SJCRH30 (cell line): ENCODE measurements at regions not wholly inside any gene's neighbourhood (a gene's known extent, or its start where the extent isn't known, plus 50 kb on each side); places are given as distances from the start of the nearest gene placed in this dataset.
A peak's percentile ranks its signal among the peaks of the same experiment; 100 is the strongest.

Experiments
- DNase-seq, 2 experiments: peaks; one replicate each; pipeline ENCODE4 v3.0.0-alpha.2; 2015 to 2020
- H3K27ac ChIP-seq: fragments of 250-450 bp; sonication (Bioruptor Pico); 2 replicates; pipeline ENCODE4 v1.5.1; 2020; ENCODE audit warnings: mild to moderate bottlenecking, moderate library complexity
- H3K27me3 ChIP-seq: fragments of 250-450 bp; sonication (Bioruptor Pico); 2 replicates; pipeline ENCODE4 v1.5.1; 2020; ENCODE audit warnings: mild to moderate bottlenecking, moderate library complexity
- H3K36me3 ChIP-seq: fragments of 250-450 bp; sonication (Bioruptor Pico); 2 replicates; pipeline ENCODE4 v1.5.1; 2020; ENCODE audit warnings: mild to moderate bottlenecking, moderate library complexity
- H3K4me1 ChIP-seq: fragments of 250-450 bp; sonication (Bioruptor Pico); 2 replicates; pipeline ENCODE4 v1.5.1; 2020; ENCODE audit warnings: mild to moderate bottlenecking, moderate library complexity
- H3K4me3 ChIP-seq: fragments of 250-450 bp; sonication (Bioruptor Pico); 2 replicates; pipeline ENCODE4 v1.5.1; 2020; ENCODE audit warnings: mild to moderate bottlenecking, moderate library complexity
- H3K9me3 ChIP-seq: fragments of 250-450 bp; sonication (Bioruptor Pico); replicated peaks from 2 replicates; pipeline ENCODE4 v1.5.1; 2020; ENCODE audit warnings: mild to moderate bottlenecking, moderate library complexity

GRCh38 chr9:80867731-80868130, 821.6 kb downstream of the TLE1 start:
- H3K36me3 ChIP-seq: no peaks in the 10 kb centered on the region; the same call in 1 of the 2 replicates
- no peaks in the 10 kb centered on the region for H3K4me1 ChIP-seq
- no peak for DNase-seq
- H3K27ac ChIP-seq: no peak overlapping the region
- H3K4me3 ChIP-seq: no peak overlapping the region
- peaks cover 9% of the 10 kb centered on the region; the same call in 1 of the 2 replicates for H3K9me3 ChIP-seq
- H3K27me3 ChIP-seq: no peaks in the 10 kb centered on the region

GRCh38 chr9:80866576-80867227, 822.6 kb downstream of the TLE1 start:
- Histone ChIP-seq H3K27ac (no peak overlapping the region), H3K36me3 (no peaks in the 10 kb centered on the region; the same call in 1 of the 2 replicates), H3K4me1 (no peaks in the 10 kb centered on the region), H3K9me3 (peaks cover 9% of the 10 kb centered on the region; the same call in 1 of the 2 replicates), H3K27me3 (no peaks in the 10 kb centered on the region), H3K4me3 (no peak overlapping the region)
- DNase-seq: no peak

DNA sequence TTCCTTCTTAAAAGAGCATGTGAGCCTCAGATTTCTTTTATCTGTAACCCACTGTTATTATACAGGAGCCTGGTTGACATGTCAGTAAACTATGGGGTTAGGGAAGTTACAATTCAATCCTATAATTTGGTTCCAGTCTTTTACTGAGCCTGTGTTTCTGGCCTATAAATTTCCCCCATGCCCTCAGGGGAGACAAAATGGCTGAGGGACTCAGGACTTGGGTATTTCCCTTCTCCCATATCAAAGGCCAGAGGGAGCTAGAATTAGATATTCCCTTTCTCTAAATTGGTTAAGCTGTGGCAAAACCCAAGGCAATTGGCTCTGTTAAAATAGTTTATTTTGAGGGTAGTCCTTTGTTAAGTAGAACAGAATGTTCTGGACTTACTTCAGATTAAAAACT, 823.2 kb downstream of the TLE1 start:
- no peak for DNase-seq
- no peaks in the 10 kb centered on the region for H3K4me1 ChIP-seq
- peaks cover 9% of the 10 kb centered on the region; the same call in 1 of the 2 replicates for H3K9me3 ChIP-seq
- H3K27ac ChIP-seq: no peak overlapping the region
- H3K36me3 ChIP-seq: no peaks in the 10 kb centered on the region; the same call in 1 of the 2 replicates
- H3K4me3 ChIP-seq: no peak overlapping the region
- no peaks in the 10 kb centered on the region for H3K27me3 ChIP-seq

GRCh38 chr9:80843028-80843427, 846.3 kb downstream of the TLE1 start:
- Histone ChIP-seq H3K4me3 (no peak overlapping the region), H3K27me3 (no peaks in the 10 kb centered on the region), H3K36me3 (no peaks in the 10 kb centered on the region), H3K9me3 (0 out of 2 replicates have a peak, but pooled peaks cover 4% of the 10 kb centered on the region), H3K27ac (no peak overlapping the region), H3K4me1 (no peaks in the 10 kb centered on the region)
- no peak for DNase-seq

GRCh38 chr9:80842389-80842788, 847.0 kb downstream of the TLE1 start:
- H3K27ac ChIP-seq: no peak overlapping the region
- no peaks in the 10 kb centered on the region for H3K4me1 ChIP-seq
- no peaks in the 10 kb centered on the region for H3K27me3 ChIP-seq
- no peak for DNase-seq
- H3K9me3 ChIP-seq: 0 out of 2 replicates have a peak, but pooled peaks cover 4% of the 10 kb centered on the region
- H3K36me3 ChIP-seq: no peaks in the 10 kb centered on the region
- no peak overlapping the region for H3K4me3 ChIP-seq

GRCh38 chr9:80841888-80842287, 847.5 kb downstream of the TLE1 start:
- Histone ChIP-seq H3K36me3 (no peaks in the 10 kb centered on the region), H3K4me1 (no peaks in the 10 kb centered on the region), H3K27ac (no peak overlapping the region), H3K4me3 (no peak overlapping the region), H3K27me3 (no peaks in the 10 kb centered on the region), H3K9me3 (0 out of 2 replicates have a peak, but pooled peaks cover 4% of the 10 kb centered on the region)
- no peak for DNase-seq

DNA sequence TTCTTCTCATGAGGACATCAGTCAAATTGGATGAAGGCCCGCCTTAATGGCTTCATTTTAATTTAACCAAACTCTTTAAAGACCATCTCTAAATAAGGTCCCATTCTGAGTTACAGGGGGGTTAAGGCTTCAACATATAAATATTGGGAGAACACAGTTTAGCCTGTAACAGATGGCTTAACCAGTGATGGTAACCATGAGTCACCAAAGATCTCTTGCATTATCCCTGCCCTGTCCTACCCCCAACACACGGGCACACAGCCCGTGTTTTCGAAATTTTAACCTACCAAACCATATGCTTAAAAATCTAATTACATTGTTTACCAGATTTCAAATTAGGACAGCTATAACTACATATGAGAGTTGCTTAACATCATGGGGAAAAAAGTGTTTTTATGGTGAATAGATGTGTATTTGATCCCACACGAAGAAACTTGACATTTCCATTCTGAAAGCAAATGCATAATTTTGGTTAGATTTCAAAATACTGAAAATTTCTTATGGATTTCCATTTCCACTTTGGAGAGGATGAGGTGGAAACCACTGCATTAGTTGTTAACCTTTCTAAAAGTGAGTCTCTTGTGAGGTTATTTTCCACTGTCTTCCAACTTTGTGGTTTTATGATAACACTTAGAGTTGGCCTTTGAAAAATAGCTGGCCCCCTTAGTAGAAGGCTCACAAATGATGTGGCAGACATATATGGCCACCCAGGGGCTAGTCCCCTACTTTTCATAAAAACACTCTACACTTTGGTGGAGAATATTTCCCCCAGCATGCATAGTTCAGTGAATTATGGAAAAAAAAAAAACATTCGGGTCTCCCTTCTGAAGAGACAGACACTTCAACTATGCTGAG, 849.3 kb downstream of the TLE1 start:
- H3K27me3 ChIP-seq: no peaks in the 10 kb centered on the region
- H3K27ac ChIP-seq: no peak overlapping the region
- no peak overlapping the region for H3K4me3 ChIP-seq
- DNase-seq: no peak
- H3K36me3 ChIP-seq: no peaks in the 10 kb centered on the region
- 0 out of 2 replicates have a peak, but pooled peaks cover 4% of the 10 kb centered on the region for H3K9me3 ChIP-seq
- no peaks in the 10 kb centered on the region for H3K4me1 ChIP-seq

DNA sequence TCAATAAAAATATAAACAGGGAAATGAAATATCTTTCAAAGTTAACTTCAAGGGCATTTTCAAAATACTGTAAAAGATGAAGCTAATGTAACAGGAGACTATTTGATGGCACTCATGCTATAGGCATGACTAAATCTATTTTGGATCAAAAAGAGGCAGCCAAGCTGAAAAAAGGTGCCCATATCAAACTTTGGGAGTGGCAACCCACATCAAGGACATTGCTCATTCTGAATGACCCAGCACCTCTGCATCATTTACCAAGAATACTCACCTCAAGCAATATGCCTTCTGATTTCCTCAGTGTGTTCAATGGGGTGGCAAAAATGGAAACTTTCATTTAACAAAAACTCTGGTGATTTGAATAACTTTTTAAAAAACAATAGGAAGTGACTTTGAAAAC, 853.3 kb downstream of the TLE1 start:
- no peak overlapping the region for H3K27ac ChIP-seq
- peaks cover 4% of the 10 kb centered on the region; the same call in 1 of the 2 replicates for H3K9me3 ChIP-seq
- no peak for DNase-seq
- no peak overlapping the region for H3K4me3 ChIP-seq
- H3K36me3 ChIP-seq: no peaks in the 10 kb centered on the region
- no peaks in the 10 kb centered on the region for H3K27me3 ChIP-seq
- no peaks in the 10 kb centered on the region for H3K4me1 ChIP-seq

GRCh38 chr9:80831751-80832150, 857.6 kb downstream of the TLE1 start:
- Histone ChIP-seq H3K27me3 (no peaks in the 10 kb centered on the region), H3K4me3 (no peak overlapping the region), H3K36me3 (no peaks in the 10 kb centered on the region), H3K4me1 (no peaks in the 10 kb centered on the region), H3K27ac (no peak overlapping the region), H3K9me3 (no peaks in the 10 kb centered on the region; the same call in 1 of the 2 replicates)
- no peak for DNase-seq

DNA sequence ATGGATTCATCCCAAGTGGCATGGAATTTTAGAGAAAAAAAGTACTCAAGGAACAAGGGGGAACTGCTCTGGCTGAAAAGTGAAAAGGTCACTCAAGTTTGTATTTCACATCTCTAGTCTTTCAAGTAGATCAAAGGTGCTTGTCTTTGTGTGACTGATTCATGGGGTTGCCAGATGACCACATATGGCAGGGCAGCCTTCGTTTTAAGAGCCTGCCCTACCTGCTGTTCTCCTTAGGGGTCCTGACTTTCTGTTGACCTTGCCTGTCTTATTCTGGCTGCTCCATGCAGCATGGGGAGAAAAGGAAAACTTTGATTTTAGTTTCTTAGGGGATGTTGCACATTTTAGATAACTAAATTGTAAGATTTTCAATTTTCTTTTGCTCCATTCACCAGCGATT, 877.7 kb downstream of the TLE1 start:
- no peaks in the 10 kb centered on the region for H3K4me1 ChIP-seq
- DNase-seq: no peak
- no peaks in the 10 kb centered on the region for H3K27me3 ChIP-seq
- no peak overlapping the region for H3K27ac ChIP-seq
- H3K9me3 ChIP-seq: no peaks in the 10 kb centered on the region
- no peak overlapping the region for H3K4me3 ChIP-seq
- no peaks in the 10 kb centered on the region for H3K36me3 ChIP-seq

- Histone ChIP-seq H3K9me3 (no peaks in the 10 kb centered on the region), H3K27me3 (no peaks in the 10 kb centered on the region), H3K4me3 (no peak overlapping the region), H3K4me1 (no peaks in the 10 kb centered on the region), H3K27ac (no peak overlapping the region), H3K36me3 (no peaks in the 10 kb centered on the region)
- no peak for DNase-seq
Measured at GRCh38 chr9:80811003-80811402, 878.3 kb downstream of the TLE1 start.

DNA sequence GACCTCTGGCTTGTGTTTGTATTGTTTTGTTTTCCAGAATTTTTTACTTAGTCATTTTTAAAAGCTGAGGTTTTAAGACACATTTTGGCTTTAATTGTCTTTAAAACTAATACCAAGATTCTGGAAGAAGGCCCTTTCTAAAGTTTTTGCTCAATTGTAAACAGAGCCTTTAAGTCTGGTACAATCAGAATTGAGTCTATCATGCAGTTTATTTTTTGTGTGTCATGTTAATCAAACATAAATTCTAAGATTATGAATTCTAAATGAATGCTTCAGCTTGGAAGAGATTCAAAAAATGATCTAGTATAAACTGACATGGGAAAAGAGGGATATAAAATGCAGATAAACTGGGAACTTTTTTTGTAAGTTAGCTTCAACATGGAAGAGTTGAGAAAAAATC, 882.7 kb downstream of the TLE1 start:
- DNase-seq: no peak
- Histone ChIP-seq H3K4me3 (no peak overlapping the region), H3K9me3 (no peaks in the 10 kb centered on the region), H3K27ac (no peak overlapping the region), H3K4me1 (no peaks in the 10 kb centered on the region), H3K27me3 (no peaks in the 10 kb centered on the region), H3K36me3 (no peaks in the 10 kb centered on the region)

DNA sequence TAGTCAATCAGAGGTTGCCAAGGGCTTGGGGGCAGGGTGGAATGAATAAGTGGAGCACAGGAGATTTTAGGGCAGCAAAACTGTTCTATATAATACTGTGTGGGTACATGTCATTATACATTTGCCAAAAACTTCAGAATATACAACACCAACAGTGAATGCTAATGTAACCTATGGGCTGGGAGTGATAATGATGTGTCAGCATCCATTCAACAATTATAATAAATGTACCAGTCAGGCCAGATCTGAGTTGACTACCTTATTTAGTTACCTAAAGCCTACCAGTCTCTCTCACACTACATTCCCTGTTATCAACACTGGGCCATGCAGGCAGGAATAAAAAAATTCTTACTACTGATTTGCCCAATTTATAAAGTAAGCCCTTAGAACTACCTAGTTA, 884.5 kb downstream of the TLE1 start:
- Histone ChIP-seq H3K36me3 (no peaks in the 10 kb centered on the region), H3K4me3 (no peak overlapping the region), H3K4me1 (peaks cover under 1% of the 10 kb centered on the region), H3K27ac (no peak overlapping the region), H3K9me3 (peaks cover 3% of the 10 kb centered on the region; the same call in 1 of the 2 replicates), H3K27me3 (no peaks in the 10 kb centered on the region)
- no peak for DNase-seq

GRCh38 chr9:80797831-80798688, 891.3 kb downstream of the TLE1 start:
- DNase-seq: peak; percentile 85 to 98
- Histone ChIP-seq H3K4me1 (peaks cover 37% of the 10 kb centered on the region), H3K27ac (peak overlapping the region; percentile 78), H3K4me3 (peak overlapping the region; percentile 10), H3K36me3 (no peaks in the 10 kb centered on the region), H3K27me3 (no peaks in the 10 kb centered on the region), H3K9me3 (peaks cover 3% of the 10 kb centered on the region; the same call in 1 of the 2 replicates)
